CD14-positive monocyte (primary cell): ENCODE measurements at regions not wholly inside any gene's neighbourhood (a gene's known extent, or its start where the extent isn't known, plus 50 kb on each side); places are given as distances from the start of the nearest gene placed in this dataset.

Experiments used
- DNase-seq, 3 donors: peaks; one replicate each; pipeline ENCODE4 v3.0.0-alpha.2; 2011 to 2022
- H2AFZ ChIP-seq: 2 replicates; pipeline ENCODE4 v1.6.0; 2012; ENCODE audit warnings: mild to moderate bottlenecking, low read depth, low read length, inconsistent platforms; ENCODE audit not compliant: insufficient read depth, poor library complexity, severe bottlenecking
- H3K27ac ChIP-seq, 2 donors: 1 replicate in 1 of 2; 2 replicates in 1 of 2; pipeline ENCODE4 v1.5.1; 2012 to 2013; ENCODE audit warnings: low read length in 2 of 2, control low read depth in 1 of 2, inconsistent platforms in 1 of 2, low read depth in 1 of 2, mild to moderate bottlenecking in 1 of 2
- H3K27me3 ChIP-seq, 2 donors: one replicate each; pipeline versions ENCODE4 v1.6.0 to v1.6.1; 2011 to 2013; ENCODE audit warnings: low read length in 2 of 2; ENCODE audit not compliant: control insufficient read depth in 2 of 2, insufficient read depth in 2 of 2
- H3K36me3 ChIP-seq, 2 donors: replicated peaks in 1 of 2; 1 replicate in 1 of 2; 2 replicates in 1 of 2; pipeline versions ENCODE4 v1.5.1 to v1.6.1; 2012 to 2013; ENCODE audit warnings: low read length in 2 of 2, control low read depth in 1 of 2, inconsistent platforms in 1 of 2, mild to moderate bottlenecking in 1 of 2; ENCODE audit not compliant: insufficient read depth in 2 of 2, control insufficient read depth in 1 of 2
- H3K4me1 ChIP-seq, 2 donors: 1 replicate in 1 of 2; 2 replicates in 1 of 2; pipeline versions ENCODE4 v1.5.1 to v1.6.1; 2012 to 2013; ENCODE audit warnings: low read length in 2 of 2, control low read depth in 1 of 2, inconsistent platforms in 1 of 2, mild to moderate bottlenecking in 1 of 2, moderate library complexity in 1 of 2; ENCODE audit not compliant: insufficient read depth in 2 of 2, control insufficient read depth in 1 of 2
- H3K4me2 ChIP-seq: replicated peaks from 2 replicates; pipeline ENCODE3; 2012; ENCODE audit warnings: low read length, moderate library complexity, mild to moderate bottlenecking; ENCODE audit not compliant: poor library complexity, severe bottlenecking; ENCODE audit errors: extremely low read depth
- H3K4me3 ChIP-seq, 3 experiments: fragments of 200-600 bp in 1 of 3; sonication (generic) in 1 of 3; replicated peaks in 1 of 3; 1 replicate in 2 of 3; 2 replicates in 1 of 3; pipeline ENCODE4 v1.5.1; 2011 to 2013; ENCODE audit warnings: low read length in 3 of 3, mild to moderate bottlenecking in 3 of 3, control low read depth in 2 of 3, low read depth in 2 of 3, inconsistent platforms in 1 of 3, moderate library complexity in 1 of 3
- H3K79me2 ChIP-seq: 2 replicates; pipeline ENCODE4 v1.6.0; 2012; ENCODE audit warnings: mild to moderate bottlenecking, control low read depth, inconsistent platforms, low read length, moderate library complexity; ENCODE audit not compliant: insufficient read depth
- H3K9ac ChIP-seq: 2 replicates; pipeline ENCODE4 v1.6.0; 2017; ENCODE audit warnings: low read length, mild to moderate bottlenecking; ENCODE audit not compliant: insufficient read depth, poor library complexity, severe bottlenecking
- H3K9me3 ChIP-seq, 2 donors: replicated peaks in 1 of 2; 1 replicate in 1 of 2; 2 replicates in 1 of 2; pipeline versions ENCODE4 v1.5.1 to v1.6.1; 2012 to 2013; ENCODE audit warnings: low read length in 2 of 2, control low read depth in 1 of 2; ENCODE audit not compliant: control insufficient read depth in 1 of 2, insufficient read depth in 1 of 2
- H4K20me1 ChIP-seq: 2 replicates; pipeline ENCODE4 v1.6.0; 2012; ENCODE audit warnings: mild to moderate bottlenecking, low read length, control low read depth, moderate library complexity; ENCODE audit not compliant: insufficient read depth
- H3K27ac Mint-ChIP-seq, 7 donors: one replicate each; pipeline ENCODE4 v1.8.0; 2020; ENCODE audit warnings: mild to moderate bottlenecking in 7 of 7, mixed read lengths in 7 of 7, moderate library complexity in 6 of 7, inconsistent platforms in 2 of 7
- H3K27me3 Mint-ChIP-seq, 3 donors: one replicate each; pipeline ENCODE4 v1.8.0; 2021 to 2022; ENCODE audit warnings: low read depth in 3 of 3, mild to moderate bottlenecking in 3 of 3, mixed read lengths in 3 of 3, moderate library complexity in 3 of 3, inconsistent platforms in 1 of 3
- H3K36me3 Mint-ChIP-seq, 2 donors: one replicate each; pipeline ENCODE4 v1.8.0; 2020; ENCODE audit warnings: mixed read lengths in 2 of 2, inconsistent platforms in 1 of 2, mild to moderate bottlenecking in 1 of 2
- H3K4me1 Mint-ChIP-seq: one replicate; pipeline ENCODE4 v1.8.0; 2020; ENCODE audit warnings: mild to moderate bottlenecking, mixed read lengths
- H3K4me3 Mint-ChIP-seq, 2 donors: one replicate each; pipeline ENCODE4 v1.8.0; 2020; ENCODE audit warnings: mild to moderate bottlenecking in 2 of 2, mixed read lengths in 2 of 2, moderate library complexity in 1 of 2
- H3K9me3 Mint-ChIP-seq, 7 donors: one replicate each; pipeline ENCODE4 v1.8.0; 2020 to 2022; ENCODE audit warnings: mixed read lengths in 7 of 7, mild to moderate bottlenecking in 6 of 7, moderate library complexity in 6 of 7, inconsistent platforms in 2 of 7
- WGBS: methylation state at CpG from one replicate; pipeline ENCODE4 v1.1.5; 2013; ENCODE audit warnings: missing lambda C conversion rate; ENCODE audit not compliant: insufficient coverage; 5-methylcytosine and 5-hydroxymethylcytosine counted together
- intact Hi-C, 2 donors: fragments of 100-400 bp; cut with micrococcal nuclease; formaldehyde crosslinking; loops; one replicate each; pipeline versions ENCODE4 v1.15.0 to v1.15.1; 2023
- TF ChIP-seq, protein P1 (sequence below): fragments of 200-600 bp; IDR thresholded peaks from one replicate; pipeline ENCODE4 v1.8.0; 2022; ENCODE audit warnings: antibody characterized with exemption, mild to moderate bottlenecking

DNA sequence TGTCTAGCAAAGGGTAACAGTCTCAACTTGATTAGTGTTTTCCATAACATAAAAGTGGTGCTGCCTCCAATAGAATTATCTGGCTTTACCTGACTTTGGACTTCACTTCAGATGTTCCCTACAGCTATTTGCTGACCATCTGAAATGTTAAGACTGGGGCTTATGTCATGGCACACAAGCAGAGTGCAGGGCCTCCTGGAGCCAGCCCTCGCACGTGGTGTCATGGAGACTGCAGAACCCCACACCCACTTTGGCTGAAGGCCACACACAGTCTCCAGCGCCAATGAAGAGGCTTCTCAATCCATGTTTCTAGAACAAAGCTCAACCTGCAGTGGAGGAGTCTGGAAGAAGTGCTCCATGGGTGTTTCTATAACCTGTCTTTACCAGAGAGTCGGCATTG lies 169.6 kb upstream of the FRMD6 start:
- 100% methylated on average over 2 of the region's 4 CpGs for WGBS
- Histone ChIP-seq H3K4me3 (no peak overlapping the region), H3K9ac (no peak overlapping the region), H3K4me1 (no peaks in the 10 kb centered on the region), H3K9me3 (no peaks in the 10 kb centered on the region), H2AFZ (no peak overlapping the region), H3K79me2 (no peaks in the 10 kb centered on the region), H3K4me2 (no peak overlapping the region), H3K27ac (no peak overlapping the region), H4K20me1 (no peaks in the 10 kb centered on the region), H3K27me3 (no peaks in the 10 kb centered on the region), H3K36me3 (no peaks in the 10 kb centered on the region)
- Mint-ChIP-seq H3K4me1 (no peaks in the 10 kb centered on the region), H3K9me3 (peaks cover 0 to 3% (median 0%) of the 10 kb centered on the region in 7 donors), H3K36me3 (no peaks in the 10 kb centered on the region), H3K27me3 (peaks cover 0 to 1% (median 0%) of the 10 kb centered on the region in 3 donors), H3K4me3 (no peak overlapping the region), H3K27ac (no peak overlapping the region)
- intact Hi-C loops = no loop called here
- no peak for DNase-seq
- TF ChIP-seq, protein P1, sequence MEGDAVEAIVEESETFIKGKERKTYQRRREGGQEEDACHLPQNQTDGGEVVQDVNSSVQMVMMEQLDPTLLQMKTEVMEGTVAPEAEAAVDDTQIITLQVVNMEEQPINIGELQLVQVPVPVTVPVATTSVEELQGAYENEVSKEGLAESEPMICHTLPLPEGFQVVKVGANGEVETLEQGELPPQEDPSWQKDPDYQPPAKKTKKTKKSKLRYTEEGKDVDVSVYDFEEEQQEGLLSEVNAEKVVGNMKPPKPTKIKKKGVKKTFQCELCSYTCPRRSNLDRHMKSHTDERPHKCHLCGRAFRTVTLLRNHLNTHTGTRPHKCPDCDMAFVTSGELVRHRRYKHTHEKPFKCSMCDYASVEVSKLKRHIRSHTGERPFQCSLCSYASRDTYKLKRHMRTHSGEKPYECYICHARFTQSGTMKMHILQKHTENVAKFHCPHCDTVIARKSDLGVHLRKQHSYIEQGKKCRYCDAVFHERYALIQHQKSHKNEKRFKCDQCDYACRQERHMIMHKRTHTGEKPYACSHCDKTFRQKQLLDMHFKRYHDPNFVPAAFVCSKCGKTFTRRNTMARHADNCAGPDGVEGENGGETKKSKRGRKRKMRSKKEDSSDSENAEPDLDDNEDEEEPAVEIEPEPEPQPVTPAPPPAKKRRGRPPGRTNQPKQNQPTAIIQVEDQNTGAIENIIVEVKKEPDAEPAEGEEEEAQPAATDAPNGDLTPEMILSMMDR = no peak

DNA sequence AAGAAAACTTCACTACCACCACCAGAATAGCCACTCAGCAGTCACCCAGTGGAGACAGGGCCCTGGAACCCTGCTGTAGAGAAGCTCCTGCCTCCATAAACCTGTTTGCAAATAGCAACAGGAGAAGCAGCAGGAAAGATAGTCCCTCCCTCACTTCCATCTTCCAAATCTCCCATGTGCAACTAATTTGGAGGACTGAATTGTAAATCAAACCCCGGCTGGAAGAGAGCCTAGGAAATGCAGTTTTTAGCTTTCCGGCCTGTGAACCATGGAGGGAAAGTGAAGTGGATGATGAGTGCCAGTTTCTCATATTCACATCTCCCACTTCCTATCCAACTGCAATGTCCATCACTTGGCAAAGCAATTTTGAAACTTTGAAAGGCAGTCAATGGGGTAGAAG lies 167.2 kb upstream of the FRMD6 start:
- H3K4me3 ChIP-seq = no peak overlapping the region
- peaks cover 0 to 1% (median 0%) of the 10 kb centered on the region in 3 donors for H3K27me3 Mint-ChIP-seq

More for the DNA sequence above, 167.2 kb upstream of the FRMD6 start:
- no peaks in the 10 kb centered on the region for H3K9me3 ChIP-seq
- H3K4me2 ChIP-seq = no peak overlapping the region
- no peak overlapping the region for H3K4me3 Mint-ChIP-seq
- H3K79me2 ChIP-seq = no peaks in the 10 kb centered on the region
- no peaks in the 10 kb centered on the region for H3K4me1 ChIP-seq
- H3K9me3 Mint-ChIP-seq = peaks cover 0 to 3% (median 0%) of the 10 kb centered on the region in 7 donors
- intact Hi-C loops = no loop called here
- DNase-seq = no peak
- H3K4me1 Mint-ChIP-seq = no peaks in the 10 kb centered on the region
- no peak overlapping the region for H3K27ac ChIP-seq
- no peaks in the 10 kb centered on the region for H4K20me1 ChIP-seq
- TF ChIP-seq, protein P1 = no peak
- H3K27ac Mint-ChIP-seq = no peak overlapping the region
- no peaks in the 10 kb centered on the region for H3K36me3 Mint-ChIP-seq
- H2AFZ ChIP-seq = no peak overlapping the region
- WGBS = no CpG with 5 or more reads among the region's 2 CpGs
- no peaks in the 10 kb centered on the region for H3K36me3 ChIP-seq
- no peaks in the 10 kb centered on the region for H3K27me3 ChIP-seq
- no peak overlapping the region for H3K9ac ChIP-seq
